Nephron (organoid): ENCODE measurements at regions not wholly inside any gene's neighbourhood (a gene's known extent, or its start where the extent isn't known, plus 50 kb on each side); places are given as distances from the start of the nearest gene placed in this dataset.

Experiments used
- H3K27ac Mint-ChIP-seq, 3 experiments: 2 replicates each; pipeline ENCODE4 v1.8.0; 2020; ENCODE audit warnings: mixed read lengths in 3 of 3, mild to moderate bottlenecking in 2 of 3, moderate library complexity in 1 of 3
- H3K27me3 Mint-ChIP-seq: 2 replicates; pipeline ENCODE4 v1.8.0; 2021; ENCODE audit warnings: low read depth, mild to moderate bottlenecking, moderate library complexity, mixed read lengths
- H3K36me3 Mint-ChIP-seq: 2 replicates; pipeline ENCODE4 v1.8.0; 2020; ENCODE audit warnings: low read depth, mixed read lengths
- H3K4me1 Mint-ChIP-seq: 2 replicates; pipeline ENCODE4 v1.8.0; 2020; ENCODE audit warnings: mixed read lengths
- H3K4me3 Mint-ChIP-seq, 3 experiments: 2 replicates each; pipeline ENCODE4 v1.8.0; 2020; ENCODE audit warnings: mild to moderate bottlenecking in 3 of 3, mixed read lengths in 3 of 3, moderate library complexity in 2 of 3
- H3K9me3 Mint-ChIP-seq: 2 replicates; pipeline ENCODE4 v1.8.0; 2020; ENCODE audit warnings: mixed read lengths
- CTCF ChIP-seq, 3 experiments: fragments of 200-600 bp; sonication (generic); IDR thresholded peaks; one replicate each; pipeline ENCODE4 v1.5.0; 2021; ENCODE audit warnings: antibody characterized with exemption in 3 of 3; ENCODE audit not compliant: unreplicated experiment in 3 of 3

- no peaks in the 10 kb centered on the region for H3K36me3 Mint-ChIP-seq
- peaks cover 9% of the 10 kb centered on the region for H3K4me1 Mint-ChIP-seq
- H3K27me3 Mint-ChIP-seq: peaks cover 11% of the 10 kb centered on the region
- no peak overlapping the region for H3K4me3 Mint-ChIP-seq
- no peak for TF ChIP-seq CTCF (IDR thresholded peaks at IDR 0.05; ENCODE audit: unreplicated experiment in 3 of 3)
- no peak overlapping the region for H3K27ac Mint-ChIP-seq
- H3K9me3 Mint-ChIP-seq: peaks cover 19% of the 10 kb centered on the region
Observed at GRCh38 chr16:50441486-50442157, 72.8 kb upstream of the BRD7 start.

GRCh38 chr16:50440991-50441390 lies 72.2 kb upstream of the BRD7 start:
- no peak overlapping the region for H3K27ac Mint-ChIP-seq
- peaks cover 19% of the 10 kb centered on the region for H3K9me3 Mint-ChIP-seq
- no peaks in the 10 kb centered on the region for H3K36me3 Mint-ChIP-seq
- peaks cover 4% of the 10 kb centered on the region for H3K4me1 Mint-ChIP-seq
- H3K27me3 Mint-ChIP-seq: peaks cover 8% of the 10 kb centered on the region
- TF ChIP-seq CTCF (IDR thresholded peaks at IDR 0.05; ENCODE audit: unreplicated experiment in 3 of 3): no peak
- H3K4me3 Mint-ChIP-seq: no peak overlapping the region

- Mint-ChIP-seq H3K27ac (no peak overlapping the region), H3K27me3 (peaks cover 8% of the 10 kb centered on the region), H3K36me3 (no peaks in the 10 kb centered on the region), H3K4me3 (no peak overlapping the region), H3K9me3 (peaks cover 19% of the 10 kb centered on the region), H3K4me1 (peaks cover 4% of the 10 kb centered on the region)
- no peak for TF ChIP-seq CTCF (IDR thresholded peaks at IDR 0.05; ENCODE audit: unreplicated experiment in 3 of 3)
Observed at GRCh38 chr16:50440531-50440930, 71.7 kb upstream of the BRD7 start.

- H3K4me1 Mint-ChIP-seq: no peaks in the 10 kb centered on the region
- peaks cover 19% of the 10 kb centered on the region for H3K9me3 Mint-ChIP-seq
- no peak for TF ChIP-seq CTCF (IDR thresholded peaks at IDR 0.05; ENCODE audit: unreplicated experiment in 3 of 3)
- H3K36me3 Mint-ChIP-seq: no peaks in the 10 kb centered on the region
- H3K27me3 Mint-ChIP-seq: peaks cover 8% of the 10 kb centered on the region
- H3K4me3 Mint-ChIP-seq: no peak overlapping the region
- no peak overlapping the region for H3K27ac Mint-ChIP-seq
Observed at GRCh38 chr16:50437769-50438437, 69.1 kb upstream of the BRD7 start.

- H3K36me3 Mint-ChIP-seq: no peaks in the 10 kb centered on the region
- no peak for TF ChIP-seq CTCF (IDR thresholded peaks at IDR 0.05; ENCODE audit: unreplicated experiment in 3 of 3)
Observed at GRCh38 chr16:50436271-50436670, 67.5 kb upstream of the BRD7 start.

More at GRCh38 chr16:50436271-50436670, 67.5 kb upstream of the BRD7 start:
- H3K4me3 Mint-ChIP-seq: no peak overlapping the region
- peaks cover 19% of the 10 kb centered on the region for H3K9me3 Mint-ChIP-seq
- peaks cover 15% of the 10 kb centered on the region for H3K27me3 Mint-ChIP-seq
- H3K4me1 Mint-ChIP-seq: no peaks in the 10 kb centered on the region
- H3K27ac Mint-ChIP-seq: no peak overlapping the region
